ENCODE measurements at regions not wholly inside any gene's neighbourhood (a gene's known extent, or its start where the extent isn't known, plus 50 kb on each side); places are given as distances from the start of the nearest gene placed in this dataset.

DNA sequence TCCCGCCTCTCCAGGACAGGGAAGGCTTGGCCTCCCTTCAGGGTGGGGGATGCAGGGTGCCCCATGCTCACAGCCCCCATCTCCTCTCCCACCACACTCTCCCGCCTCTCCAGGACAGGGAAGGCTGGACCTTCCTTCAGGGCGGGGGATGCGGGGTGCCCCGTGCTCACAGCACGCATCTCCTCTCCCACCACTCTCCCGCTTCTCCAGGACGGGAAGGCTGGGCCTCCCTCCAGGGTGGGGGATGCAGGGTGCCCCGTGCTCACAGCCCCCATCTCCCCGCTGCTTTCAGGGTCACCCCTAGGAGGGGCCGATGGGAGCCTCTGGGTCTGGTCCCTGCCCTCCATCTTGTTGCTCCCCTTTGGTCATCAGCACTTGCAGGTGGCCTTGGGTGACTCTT lies 348.0 kb downstream of the CTTN start:
- no peak for DNase-seq

DNA sequence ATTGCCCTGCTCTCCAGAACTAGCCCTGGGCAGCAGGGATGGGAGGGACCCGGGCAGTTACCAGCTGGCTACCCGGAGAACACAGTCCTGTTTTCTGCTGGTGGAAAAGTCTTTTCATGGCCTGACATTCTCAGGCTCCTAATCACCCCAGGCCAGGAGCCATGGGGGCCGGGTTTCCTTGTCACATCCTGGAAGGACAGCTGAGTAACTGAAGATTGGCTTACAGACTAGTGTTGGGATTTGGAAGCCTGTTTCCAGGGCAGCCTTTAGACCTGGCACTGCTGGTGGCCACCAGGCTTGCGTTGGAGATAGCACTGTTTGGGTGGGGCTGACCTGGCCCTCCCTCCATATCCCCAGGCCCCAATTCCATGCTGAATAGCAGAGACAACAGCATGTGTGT lies 349.0 kb downstream of the CTTN start:
- DNase-seq: no peak

DNA sequence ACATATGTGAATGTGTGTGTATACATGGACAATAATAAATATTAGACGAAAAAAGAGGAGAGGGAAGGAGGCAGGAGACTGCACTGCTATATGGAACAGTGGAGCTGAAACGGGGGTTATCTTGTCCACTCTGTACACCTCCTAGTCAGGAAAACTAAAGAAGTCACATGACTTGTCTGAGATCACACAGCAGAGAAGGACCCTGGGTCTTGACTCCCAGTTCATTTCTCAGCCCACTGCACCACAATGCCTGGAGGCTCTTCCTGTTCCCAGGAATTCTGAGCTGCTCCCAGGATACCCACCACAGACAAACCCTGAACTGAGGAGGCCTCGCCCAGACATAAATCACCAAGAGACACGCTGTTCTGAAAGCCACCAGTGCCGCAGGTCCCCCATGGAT lies 349.6 kb downstream of the CTTN start:
- DNase-seq: no peak

DNA sequence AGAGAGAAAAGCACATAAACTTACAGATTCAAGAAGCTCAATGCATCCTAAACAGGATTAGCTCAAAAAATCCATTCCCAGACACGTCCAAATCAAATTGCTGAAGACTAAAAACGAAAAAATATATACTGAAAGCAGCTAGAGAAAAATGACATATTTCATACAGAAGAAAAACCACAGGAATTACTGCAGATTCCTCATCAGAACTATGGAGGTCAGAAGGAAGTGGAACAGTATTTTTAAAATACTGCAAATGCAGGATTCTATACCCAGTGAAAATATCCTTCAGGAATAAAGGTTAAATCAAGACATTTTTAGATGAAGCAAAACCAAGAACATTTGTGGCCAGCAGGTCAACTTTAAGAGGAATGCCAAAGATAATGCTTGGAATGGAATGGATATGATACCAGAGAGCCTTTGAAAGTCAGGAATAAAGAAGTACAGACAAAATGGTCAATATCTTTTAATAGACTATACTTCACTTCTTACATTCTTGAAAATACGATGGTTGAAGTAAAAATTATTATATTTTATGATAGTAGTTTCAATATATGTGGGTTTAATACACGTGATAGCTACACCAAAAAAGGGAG lies 352.9 kb downstream of the CTTN start:
- no peak for DNase-seq

DNA sequence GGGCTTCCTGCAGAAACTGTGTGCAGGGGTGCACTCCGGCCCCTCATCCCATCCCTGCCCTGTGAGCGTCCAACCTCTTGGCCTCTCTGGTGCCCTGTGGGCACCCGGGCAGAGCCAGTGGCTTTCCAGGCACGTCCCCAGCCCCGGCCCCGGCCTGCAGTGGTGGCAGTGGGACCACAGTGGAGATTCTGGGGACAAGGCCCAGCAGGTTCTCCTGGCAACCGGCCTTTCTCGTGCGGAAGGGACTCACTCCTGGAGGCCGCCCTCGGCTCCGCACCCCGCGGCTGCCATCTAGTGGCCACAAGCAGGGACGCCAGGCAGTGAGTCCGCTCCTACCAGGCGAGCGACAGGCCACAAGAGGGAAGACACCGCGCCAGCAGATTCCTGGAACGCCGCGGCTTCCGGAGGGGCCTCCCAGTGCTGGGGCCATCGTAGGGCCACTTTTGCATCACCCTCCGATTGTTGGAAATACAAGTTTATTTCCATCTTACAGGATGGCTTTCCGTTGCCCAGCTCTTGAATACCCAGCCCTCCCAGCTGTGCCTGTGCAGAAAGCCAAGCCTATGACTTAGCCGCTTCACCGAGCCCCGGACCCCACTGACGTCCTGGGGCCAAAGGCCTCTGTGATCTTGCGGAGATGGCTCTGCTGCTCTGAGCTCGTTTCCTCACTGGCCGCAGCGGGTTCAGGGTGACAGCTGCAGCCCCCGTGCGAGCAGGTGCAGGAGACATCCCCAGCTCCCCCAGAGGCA lies 357.3 kb downstream of the CTTN start:
- peak; percentile 82 for DNase-seq

DNA sequence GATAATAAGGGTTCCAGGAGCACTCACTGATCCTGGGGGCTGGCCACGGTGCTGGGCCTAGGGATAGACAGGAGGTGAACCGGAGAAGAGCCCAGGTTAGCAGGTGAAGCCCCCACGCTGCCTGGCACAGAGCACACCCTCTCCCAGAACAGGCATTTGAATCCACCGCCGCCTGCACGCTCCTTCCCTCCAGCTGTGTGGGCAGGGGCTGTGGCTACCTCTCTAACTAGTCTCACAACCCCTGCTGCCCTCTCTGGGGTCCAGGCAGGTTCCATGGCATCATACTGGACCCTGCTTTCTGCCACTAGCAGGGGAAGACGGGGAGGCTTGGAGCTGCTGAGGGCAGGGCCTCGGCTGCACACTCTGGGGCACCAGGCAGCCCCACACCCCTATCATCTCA lies 358.0 kb downstream of the CTTN start:
- DNase-seq: no peak

DNA sequence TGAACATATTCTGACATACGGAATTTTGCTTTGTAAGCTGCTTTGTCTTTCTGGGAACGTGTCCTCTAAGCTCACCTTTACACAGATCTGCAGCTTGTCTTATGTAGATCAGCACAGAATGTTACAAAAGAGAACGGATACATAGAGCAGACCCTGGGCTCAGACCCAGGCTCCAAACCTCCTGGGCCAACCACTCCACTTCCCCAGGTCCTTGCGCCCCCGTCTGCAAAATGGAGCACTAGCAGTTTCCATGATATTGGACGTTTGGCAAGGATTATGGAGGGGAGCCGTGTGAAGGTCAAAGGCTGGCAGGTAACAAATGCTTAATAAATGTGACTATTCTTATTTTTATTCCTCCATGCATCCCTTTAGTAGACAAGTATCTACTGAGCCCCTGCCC lies 358.4 kb downstream of the CTTN start:
- no peak for DNase-seq

DNA sequence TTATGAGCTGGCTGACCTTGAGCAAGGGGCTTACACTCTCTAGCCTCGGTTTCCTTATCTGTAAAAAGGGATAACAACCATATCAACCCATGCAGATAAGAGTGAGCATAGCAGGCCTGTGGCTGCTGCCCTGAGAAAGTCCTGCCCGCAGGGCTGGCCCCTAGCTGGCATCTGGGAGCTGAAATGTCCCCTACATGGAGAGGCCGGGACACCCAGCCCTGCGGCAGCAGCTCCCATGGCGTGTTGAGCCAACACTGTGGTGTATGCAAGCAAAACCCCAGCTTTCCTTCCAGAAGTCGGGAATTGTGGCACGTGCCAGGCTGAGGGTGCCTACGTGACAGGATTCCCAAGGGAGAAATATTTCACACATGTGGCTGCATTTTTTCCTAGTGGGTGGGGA lies 358.9 kb downstream of the CTTN start:
- no peak for DNase-seq

DNA sequence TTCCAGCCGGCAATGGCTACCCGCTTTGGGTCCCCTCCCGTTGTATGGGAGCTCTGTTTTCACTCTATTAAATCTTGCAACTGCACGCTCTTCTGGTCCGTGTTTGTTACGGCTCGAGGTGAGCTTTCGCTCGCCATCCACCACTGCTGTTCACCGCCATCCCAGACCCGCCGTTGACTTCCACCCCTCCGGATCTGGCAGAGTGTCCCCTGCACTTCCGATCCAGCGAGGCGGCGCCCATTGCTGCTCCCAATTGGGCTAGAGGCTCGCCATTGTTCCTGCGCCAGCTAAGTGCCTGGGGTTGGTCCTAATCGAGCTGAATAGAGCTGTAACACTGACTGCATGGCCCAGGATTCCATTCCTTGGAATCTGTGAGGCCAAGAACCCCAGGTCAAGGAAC lies 359.9 kb downstream of the CTTN start:
- no peak for DNase-seq

DNA sequence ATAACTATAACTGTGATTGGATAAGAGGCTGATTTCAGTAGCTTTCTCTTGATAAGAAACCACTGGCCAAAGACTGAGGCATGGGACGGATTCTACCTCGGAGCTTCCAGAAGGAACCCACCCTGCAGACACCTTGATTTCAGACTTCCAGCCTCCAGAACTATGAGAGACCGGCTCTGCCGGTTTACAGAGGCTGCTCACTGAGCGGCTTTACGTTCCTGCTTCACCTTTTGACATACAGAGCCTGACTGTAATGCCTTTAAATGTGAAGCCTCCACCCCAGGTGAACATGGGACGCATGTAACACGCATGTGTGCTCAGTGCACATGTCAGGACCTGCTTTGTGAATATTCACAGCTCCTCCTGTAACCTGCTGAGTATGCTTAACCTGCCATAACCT lies 361.5 kb downstream of the CTTN start:
- DNase-seq: no peak

DNA sequence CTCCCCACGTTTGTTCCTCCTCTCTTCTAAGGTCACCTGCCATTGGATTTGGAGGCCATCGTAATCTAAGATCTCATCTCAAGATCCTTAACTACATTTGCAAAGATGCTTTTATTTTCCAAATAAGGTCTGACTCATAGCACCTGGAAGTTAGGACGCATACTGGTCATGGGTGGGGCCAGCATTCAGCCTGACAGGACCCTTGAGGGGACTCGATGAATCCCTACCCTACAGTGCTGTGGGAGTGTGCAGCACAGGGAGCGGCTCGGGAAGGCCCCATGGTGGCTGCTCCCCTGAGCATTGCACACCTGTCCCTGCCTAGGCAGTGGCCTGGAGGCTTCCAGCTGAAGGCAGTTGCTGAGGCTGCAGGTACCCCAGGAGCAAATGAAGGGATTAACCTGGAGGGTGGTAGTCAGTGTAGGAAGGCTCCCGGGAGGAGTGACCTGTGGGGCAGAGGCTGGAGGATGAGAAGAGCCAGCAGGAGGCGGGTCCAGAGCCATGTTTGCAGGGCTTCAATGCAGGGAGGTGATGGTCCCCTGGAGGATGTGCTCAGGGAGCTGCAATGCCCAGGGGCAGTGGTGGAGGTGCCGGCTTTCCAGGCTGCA lies 362.2 kb downstream of the CTTN start:
- DNase-seq: no peak

DNA sequence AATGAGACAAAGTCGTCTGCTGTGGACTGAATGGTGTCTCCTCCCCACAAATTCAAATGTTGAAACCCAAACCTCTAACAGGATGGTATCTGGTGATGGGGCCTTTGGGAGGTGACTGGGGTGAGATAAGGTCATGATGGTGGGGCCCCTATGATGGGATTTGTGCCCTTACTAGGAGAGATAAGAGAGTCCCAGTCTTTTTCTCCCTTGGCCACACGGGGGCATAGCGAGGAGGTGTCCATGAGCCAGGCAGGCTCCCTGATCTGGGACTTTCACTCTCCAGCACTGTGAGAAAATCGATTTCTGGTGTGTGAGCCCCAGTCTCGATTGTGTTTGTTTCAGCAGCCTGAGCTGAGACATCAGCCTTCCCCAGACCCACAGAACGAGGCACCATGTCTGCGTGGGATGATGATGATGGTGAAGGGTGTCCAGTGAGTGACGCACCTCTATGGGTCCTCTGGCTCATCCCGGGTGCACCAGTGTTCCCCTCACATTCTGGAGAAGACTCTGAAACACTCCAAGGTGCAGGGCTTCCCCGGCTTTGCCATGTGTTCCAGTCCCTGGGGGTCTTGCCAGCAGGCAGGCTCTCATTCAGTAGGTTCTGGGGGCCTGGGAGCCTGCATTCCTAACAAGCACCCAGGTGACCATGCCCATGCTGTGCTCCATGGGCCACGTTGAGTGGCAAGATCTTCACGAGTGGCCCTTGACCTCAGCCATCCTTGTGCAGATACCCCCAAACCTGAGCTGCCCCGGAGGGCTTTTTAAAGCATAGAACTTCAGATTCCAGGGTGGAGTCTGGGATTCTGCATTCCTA lies 363.0 kb downstream of the CTTN start:
- DNase-seq: no peak

DNA sequence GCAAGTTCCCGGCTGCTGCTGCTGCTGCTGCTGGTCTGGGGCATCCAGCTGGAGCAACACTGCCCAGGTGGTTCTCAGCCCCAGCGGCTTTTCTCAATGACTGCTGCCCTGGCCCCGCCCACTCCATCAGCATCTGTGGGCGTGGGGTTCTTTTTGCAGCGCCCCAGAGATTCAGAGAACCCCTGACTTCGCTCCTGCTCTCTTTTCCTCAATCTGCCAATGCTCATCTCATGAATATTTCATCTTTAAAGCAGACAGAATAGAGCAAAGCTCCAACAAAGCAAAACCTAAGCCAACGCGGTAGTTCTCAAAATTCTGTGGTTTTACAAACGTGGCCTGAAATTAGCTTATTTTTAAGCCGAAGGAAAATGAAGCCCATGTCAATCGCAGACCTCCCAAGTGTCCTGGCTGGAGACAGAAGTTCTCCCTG lies 363.6 kb downstream of the CTTN start:
- no peak for DNase-seq

DNA sequence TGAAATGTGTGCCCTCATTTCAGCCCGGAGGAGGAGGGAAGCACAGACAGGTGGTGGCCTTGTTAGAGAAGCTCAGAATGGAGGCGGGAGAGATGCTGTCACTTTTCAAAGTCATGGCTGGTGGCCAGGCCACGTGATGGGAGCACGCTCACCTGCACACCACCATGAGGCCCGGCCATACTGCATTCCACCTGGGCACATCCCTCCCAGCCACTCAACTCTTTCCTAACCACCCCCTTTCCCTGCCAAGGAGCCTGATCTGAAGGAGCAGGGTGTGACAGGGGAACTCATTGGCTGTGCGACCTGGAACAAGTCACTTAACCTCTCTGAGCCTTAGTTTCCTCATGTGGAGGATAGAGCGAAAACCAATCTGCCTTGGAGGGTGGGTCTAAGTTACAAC lies 364.5 kb downstream of the CTTN start:
- no peak for DNase-seq

DNA sequence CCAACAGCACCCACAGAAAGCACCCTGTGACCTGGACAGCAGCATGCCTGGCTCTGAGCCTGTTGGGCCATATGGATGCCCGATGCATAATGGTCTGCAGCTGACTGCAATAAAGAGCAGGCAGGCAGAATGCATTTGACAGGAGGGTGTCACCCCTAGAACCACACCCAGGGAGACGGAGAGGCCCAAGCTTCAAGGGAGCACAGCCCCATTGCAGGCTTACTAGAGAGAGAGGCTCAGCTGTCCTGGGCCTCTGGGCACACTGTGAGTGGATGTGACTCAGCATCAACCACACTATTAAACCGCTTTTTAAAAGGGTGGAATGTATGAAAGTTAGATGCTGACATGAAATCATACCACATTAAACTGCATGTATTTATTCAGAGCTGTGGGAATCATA lies 365.3 kb downstream of the CTTN start:
- DNase-seq: no peak

DNA sequence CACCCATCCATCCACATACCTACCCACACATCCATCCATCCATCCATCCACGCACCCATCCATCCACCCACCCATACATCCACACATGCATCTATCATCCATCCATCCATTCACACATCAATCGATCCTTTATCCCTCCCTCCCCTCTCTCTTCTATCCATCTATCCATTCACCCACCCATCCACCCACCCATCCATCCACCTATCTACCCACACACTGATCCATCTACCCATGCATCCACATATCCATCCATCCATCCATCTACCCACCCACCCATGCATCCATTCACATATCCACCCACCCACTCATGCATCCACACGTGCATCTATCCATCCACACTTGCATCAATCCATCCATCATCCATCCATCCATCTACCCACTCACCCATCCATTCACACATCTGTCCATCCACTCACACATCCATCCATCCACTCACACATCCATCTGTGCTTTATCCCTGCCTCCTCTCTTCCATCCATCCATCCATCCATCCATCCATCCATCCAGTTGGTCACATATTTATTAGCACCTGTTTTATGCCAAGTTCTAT lies 366.1 kb downstream of the CTTN start:
- DNase-seq: no peak

DNA sequence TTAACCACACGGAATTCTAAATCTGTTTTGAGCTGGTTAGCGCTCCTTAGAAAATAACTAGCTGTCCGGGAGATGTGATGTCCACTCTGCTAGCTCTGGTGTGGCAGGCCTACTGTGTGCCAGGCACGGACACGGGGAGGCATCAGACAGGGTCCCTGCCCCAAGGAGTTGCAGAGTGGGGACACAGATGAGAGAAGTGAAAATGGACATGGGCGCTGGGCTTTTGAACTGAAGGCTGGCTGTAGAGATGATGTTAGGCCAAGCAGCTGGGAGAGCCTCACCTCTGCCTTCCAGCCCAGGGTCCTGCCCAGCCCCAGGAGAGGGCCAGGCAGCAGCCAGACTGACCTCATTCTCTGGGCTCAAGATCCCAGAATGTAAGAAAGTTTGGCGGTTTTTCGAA lies 368.6 kb downstream of the CTTN start:
- DNase-seq: no peak

DNA sequence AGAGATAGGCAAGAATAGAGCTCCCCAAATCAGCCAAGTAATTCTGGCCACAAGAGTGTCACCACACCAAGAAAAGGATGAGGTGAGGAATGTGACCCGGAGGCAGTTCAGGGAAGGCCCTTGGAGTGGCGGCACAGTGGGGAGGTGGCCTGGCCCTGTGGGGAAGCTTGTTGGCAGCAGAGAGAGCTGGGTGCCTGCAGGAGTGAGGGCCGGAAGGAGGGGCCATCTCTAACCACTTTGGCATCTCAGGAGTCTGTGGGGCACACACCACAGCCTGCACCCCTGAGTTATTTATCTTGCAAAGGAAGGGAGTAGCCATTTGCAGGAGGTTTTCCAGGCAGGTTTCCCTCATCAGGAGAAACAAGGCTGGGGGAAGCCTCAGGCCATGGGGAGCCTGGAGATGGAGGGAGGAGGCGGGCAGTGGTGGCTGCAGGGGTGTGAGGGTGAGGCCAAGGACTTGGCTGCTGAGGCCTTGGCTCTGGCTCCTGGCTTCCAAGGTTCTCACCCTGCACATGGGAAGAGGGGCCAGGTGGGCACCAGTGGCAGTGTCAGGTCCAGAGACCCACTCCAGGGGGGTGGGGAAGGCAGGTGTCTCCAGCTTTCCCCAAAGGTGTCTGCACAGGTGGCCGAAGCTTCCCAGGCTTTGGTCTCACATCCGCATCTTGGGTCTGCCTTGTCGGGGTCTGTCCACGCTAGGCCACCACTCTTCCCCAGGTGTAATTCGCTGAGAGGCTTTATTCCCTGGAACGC lies 370.2 kb downstream of the CTTN start:
- no peak for DNase-seq

DNA sequence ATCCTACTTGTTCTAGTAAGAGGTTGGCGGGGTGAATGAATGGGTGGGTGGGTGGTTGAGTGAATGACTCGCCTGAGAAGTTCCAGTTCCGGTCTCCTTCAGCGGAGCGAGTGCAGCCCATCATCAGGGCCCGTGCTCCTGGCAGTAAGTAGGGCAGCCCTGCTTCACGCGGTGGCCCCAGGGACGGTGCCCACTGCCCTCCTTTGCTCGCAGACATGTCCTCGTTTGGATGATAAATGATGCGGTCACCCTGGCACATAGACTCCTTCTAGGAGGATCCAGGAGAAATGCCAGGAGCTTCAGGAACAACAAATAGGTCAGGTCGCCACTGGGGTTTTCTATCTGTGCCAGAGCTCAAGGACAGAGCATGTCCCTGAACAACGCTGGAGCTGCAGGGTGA lies 370.8 kb downstream of the CTTN start:
- no peak for DNase-seq

DNA sequence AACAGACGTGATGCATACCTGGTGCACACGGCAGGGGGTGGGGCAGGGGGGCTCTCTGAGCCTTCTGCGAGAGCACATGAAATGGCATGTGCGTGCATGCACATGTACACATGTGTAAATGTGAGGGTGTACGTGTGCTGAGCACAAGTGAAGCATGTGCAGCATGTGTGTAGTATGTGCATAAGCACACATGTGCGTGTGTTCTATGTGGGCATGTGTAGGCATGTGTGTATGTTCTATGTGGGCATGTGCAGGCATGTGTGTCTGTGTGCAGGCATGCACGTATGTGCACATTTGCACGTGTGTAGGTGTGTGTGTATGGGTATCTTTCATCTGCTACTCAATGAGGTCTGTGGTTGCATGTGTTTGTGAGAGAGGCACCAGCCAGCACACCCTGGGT lies 371.2 kb downstream of the CTTN start:
- DNase-seq: no peak

DNA sequence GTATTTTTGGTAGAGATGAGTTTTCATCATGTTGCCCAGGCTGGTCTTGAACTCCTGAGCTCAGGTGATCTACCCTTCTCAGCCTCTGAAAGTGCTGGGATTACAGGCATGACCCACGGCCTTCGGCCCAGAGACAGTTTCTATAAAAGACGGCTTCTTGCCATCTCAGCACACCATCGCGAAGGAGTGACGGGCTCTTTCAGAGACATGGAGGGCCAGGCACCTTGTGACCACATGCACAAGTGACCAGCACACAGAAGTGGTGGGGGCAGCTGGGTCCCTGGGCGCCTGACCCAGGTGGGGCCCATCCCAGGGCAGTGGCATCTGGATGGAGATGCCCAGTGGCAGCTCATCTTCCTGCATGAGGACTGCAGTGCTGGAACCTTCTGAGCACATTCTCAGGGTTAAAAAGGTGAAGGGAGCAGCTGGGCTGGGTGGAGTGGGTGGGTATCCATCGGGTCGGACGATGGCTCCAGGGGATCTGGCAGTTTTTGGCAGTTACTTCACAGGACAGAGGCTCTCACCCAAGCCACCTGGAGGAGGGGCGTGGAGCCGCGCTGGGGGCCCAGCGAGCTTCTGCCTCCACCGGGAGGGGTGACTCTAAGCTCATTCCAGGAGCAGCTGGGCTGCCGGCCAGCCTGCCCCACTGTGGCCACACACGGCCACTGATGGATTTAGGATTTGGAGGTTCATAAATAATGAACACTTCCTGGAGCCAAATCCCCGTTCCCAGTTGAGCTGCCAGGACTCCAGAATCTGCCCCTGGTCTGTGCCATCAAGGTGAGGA lies 373.0 kb downstream of the CTTN start:
- DNase-seq: no peak

DNA sequence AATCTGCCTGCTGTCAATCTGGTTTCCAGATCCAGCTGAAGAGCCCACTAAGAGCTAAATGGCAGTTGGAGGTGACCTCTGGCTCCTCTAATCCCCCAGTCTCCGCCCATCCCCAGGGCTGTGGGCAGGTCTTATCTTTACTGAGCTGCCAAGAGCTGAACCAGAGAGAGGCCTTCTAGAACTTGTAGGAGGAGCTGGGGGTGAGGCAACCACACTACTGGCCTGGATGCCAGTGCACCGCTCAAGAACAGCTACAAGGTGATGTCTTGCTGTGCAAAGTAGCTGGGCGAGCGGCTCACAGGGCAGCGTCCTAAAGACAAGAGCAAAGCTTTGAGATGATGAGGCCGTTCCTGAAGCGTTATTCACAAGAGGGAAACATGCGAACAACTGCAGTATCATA lies 374.6 kb downstream of the CTTN start:
- DNase-seq: no peak
